HepG2 (cell line): ENCODE measurements at regions not wholly inside any gene's neighbourhood (a gene's known extent, or its start where the extent isn't known, plus 50 kb on each side); places are given as distances from the start of the nearest gene placed in this dataset.

Source experiments
- ATAC-seq: fragments of 200-7000 bp; cut with Tn5 transposase; 3 replicates; pipeline ENCODE4 v1.9.1; 2020; ENCODE audit warnings: mild to moderate bottlenecking, moderate library complexity
- BruUV-seq: library from RNA; stranded (reverse); fragments of 400-500 nt; replicated peaks from 2 replicates; lab custom pipeline; 2021; lab: Mats Ljungman, UMichigan
- CTCF ChIA-PET: fragments of 300-600 bp; formaldehyde crosslinking; extraction: SDS; loops from one replicate; lab custom pipeline; 2021; ENCODE audit warnings: low total read pairs, inconsistent platforms, low intra/inter-chr PET ratio; lab: Yijun Ruan, JAX
- POLR2A ChIA-PET: fragments of 350-600 bp; sonication (Branson Sonifier 250); formaldehyde crosslinking; loops from one replicate; lab custom pipeline; 2020; ENCODE audit warnings: antibody characterized with exemption, inconsistent platforms; lab: Yijun Ruan, JAX
- DNase-seq: peaks from one replicate; pipeline ENCODE4 v3.0.0-alpha.2; 2015; ENCODE audit warnings: low spot score
- FAIRE-seq: peaks from 3 replicates; lab custom pipeline; 2011; peaks lifted over from hg19 to GRCh38; lab: Jason Lieb, UNC
- H2AFZ ChIP-seq: one replicate; pipeline ENCODE4 v1.6.1; 2011; ENCODE audit warnings: low read length, inconsistent platforms
- H3K27ac ChIP-seq: fragments of 300-600 bp; 3 replicates; pipeline ENCODE4 v1.8.0; 2011; ENCODE audit warnings: mixed run types, mild to moderate bottlenecking, mixed read lengths, low read length, inconsistent platforms; ENCODE audit not compliant: insufficient read depth; ENCODE audit errors: extremely low read length
- H3K27me3 ChIP-seq, 2 experiments: fragments of 200-600 bp in 1 of 2; 2 replicates in 1 of 2; 3 replicates in 1 of 2; pipeline versions ENCODE4 v1.6.0 to v1.8.0; 2011; ENCODE audit warnings: low read length in 2 of 2, mild to moderate bottlenecking in 2 of 2, moderate library complexity in 2 of 2, inconsistent platforms in 1 of 2; ENCODE audit not compliant: insufficient read depth in 2 of 2, control insufficient read depth in 1 of 2
- H3K36me3 ChIP-seq, 2 experiments: fragments of 200-600 bp in 1 of 2; replicated peaks in 1 of 2; 2 replicates in 1 of 2; 3 replicates in 1 of 2; pipeline versions ENCODE4 v1.5.1 to v1.8.0; 2011; ENCODE audit warnings: low read length in 2 of 2, inconsistent platforms in 1 of 2; ENCODE audit not compliant: insufficient read depth in 2 of 2, control insufficient read depth in 1 of 2
- H3K4me1 ChIP-seq: 2 replicates; pipeline ENCODE4 v1.5.1; 2012; ENCODE audit warnings: low read length, inconsistent platforms; ENCODE audit not compliant: insufficient read depth
- H3K4me2 ChIP-seq: 2 replicates; pipeline ENCODE4 v1.6.0; 2011; ENCODE audit warnings: low read depth, low read length, inconsistent platforms
- H3K4me3 ChIP-seq, 3 experiments: fragments of 200-600 bp in 1 of 3; sonication (generic), shearing (Covaris generic) in 1 of 3; replicated peaks in 1 of 3; 2 replicates each; pipeline ENCODE4 v1.5.1; 2011 to 2016; ENCODE audit warnings: low read length in 3 of 3, inconsistent platforms in 2 of 3, low read depth in 2 of 3, mild to moderate bottlenecking in 2 of 3, control low read depth in 1 of 3, mixed read lengths in 1 of 3; ENCODE audit not compliant: insufficient read depth in 1 of 3
- H3K79me2 ChIP-seq: one replicate; pipeline ENCODE4 v1.6.1; 2011; ENCODE audit warnings: low read length, inconsistent platforms; ENCODE audit not compliant: insufficient read depth
- H3K9ac ChIP-seq: 2 replicates; pipeline ENCODE4 v1.6.0; 2011; ENCODE audit warnings: mild to moderate bottlenecking, low read depth, low read length, inconsistent platforms; ENCODE audit not compliant: insufficient read depth
- H3K9me3 ChIP-seq: 2 replicates; pipeline ENCODE4 v1.5.1; 2012; ENCODE audit warnings: mild to moderate bottlenecking, low read length
- H4K20me1 ChIP-seq: 2 replicates; pipeline ENCODE4 v1.6.0; 2011; ENCODE audit warnings: inconsistent platforms, mild to moderate bottlenecking, low read length, moderate library complexity; ENCODE audit not compliant: insufficient read depth
- CENPX ChIP-seq: sonication (generic); formaldehyde crosslinking; IDR thresholded peaks from 2 replicates; pipeline ENCODE4 v1.9.0; 2021; ENCODE audit warnings: mild to moderate bottlenecking, missing genetic modification reagents, moderate library complexity
- JUND ChIP-seq: sonication (generic); formaldehyde crosslinking; IDR thresholded peaks from 2 replicates; pipeline ENCODE4 v1.8.0; 2022; ENCODE audit warnings: mild to moderate bottlenecking, missing genetic modification reagents
- NCOA2 ChIP-seq: sonication (generic); formaldehyde crosslinking; IDR thresholded peaks from 2 replicates; pipeline ENCODE4 v1.8.0; 2022; ENCODE audit warnings: inconsistent platforms
- PBX3 ChIP-seq: sonication (generic); formaldehyde crosslinking; IDR thresholded peaks from 2 replicates; pipeline ENCODE4 v1.8.1; 2023; ENCODE audit warnings: missing genetic modification reagents, inconsistent platforms, borderline replicate concordance
- RAD21 ChIP-seq: fragments of 450-650 bp; formaldehyde crosslinking; IDR thresholded peaks from 2 replicates; pipeline ENCODE4 v1.5.0; 2020; ENCODE audit warnings: mild to moderate bottlenecking
- ZBTB3 ChIP-seq: sonication (generic); formaldehyde crosslinking; IDR thresholded peaks from 2 replicates; pipeline ENCODE4 v1.4.0; 2020; ENCODE audit warnings: low read depth, mild to moderate bottlenecking, moderate library complexity, missing genetic modification reagents, borderline replicate concordance
- ZNF225 ChIP-seq: sonication (generic); formaldehyde crosslinking; IDR thresholded peaks from 2 replicates; pipeline ENCODE4 v1.4.0; 2020; ENCODE audit warnings: mild to moderate bottlenecking, missing genetic modification reagents
- ZNF687 ChIP-seq: sonication (generic); formaldehyde crosslinking; IDR thresholded peaks from 2 replicates; pipeline ENCODE4 v1.5.1; 2020; ENCODE audit warnings: mild to moderate bottlenecking, missing genetic modification reagents, moderate library complexity
- ZNF704 ChIP-seq: sonication (generic); formaldehyde crosslinking; IDR thresholded peaks from 2 replicates; pipeline ENCODE4 v1.8.1; 2023; ENCODE audit warnings: mild to moderate bottlenecking, inconsistent platforms, moderate library complexity, missing genetic modification reagents, borderline replicate concordance
- ZNF891 ChIP-seq: sonication (generic); formaldehyde crosslinking; IDR thresholded peaks from 2 replicates; pipeline ENCODE4 v1.5.0; 2020; ENCODE audit warnings: mild to moderate bottlenecking, missing genetic modification reagents
- WGBS: methylation state at CpG from one replicate; pipeline ENCODE4 v1.1.6; 2017; ENCODE audit warnings: low lambda C conversion rate; 5-methylcytosine and 5-hydroxymethylcytosine counted together
- in situ Hi-C: cut with HindIII; loops from 2 replicates; pipeline ENCODE4 v1.10.0; 2017; ENCODE audit warnings: low pct_unique_long_range_greater_than_20kb; ENCODE audit not compliant: extremely low pct_ligation_motif_present
- intact Hi-C: fragments of 100-400 bp; cut with micrococcal nuclease; formaldehyde crosslinking; loops from one replicate; pipeline ENCODE4 v1.10.0; 2022; ENCODE audit not compliant: unreplicated experiment

DNA sequence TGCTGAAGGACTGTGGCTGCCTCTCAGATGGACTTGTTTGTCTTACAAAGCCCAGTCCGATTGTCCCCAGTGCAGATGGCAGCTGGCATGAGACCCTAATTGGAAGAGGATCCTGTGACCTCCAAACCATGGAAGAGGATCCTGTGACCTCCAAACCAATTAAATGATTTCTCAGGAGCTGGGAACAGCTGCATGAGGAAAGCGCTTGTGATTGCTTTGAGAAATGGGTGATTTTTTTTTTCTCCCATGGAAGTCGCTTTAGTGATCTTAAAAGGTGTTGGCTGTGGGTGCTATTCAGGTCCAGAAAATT, 68.4 kb upstream of the LARS2 start (continued):
- TF ChIP-seq ZNF687 (CRISPR knock-in tag), result no peak
- no peak for TF ChIP-seq ZNF225 (CRISPR knock-in tag)
- no peak for TF ChIP-seq RAD21
- TF ChIP-seq ZNF891, result no peak
- TF ChIP-seq PBX3, result no peak
- no peak for TF ChIP-seq ZNF704 (CRISPR knock-in tag)
- TF ChIP-seq NCOA2, result no peak

- H3K27ac ChIP-seq, result no peak overlapping the region
- H3K4me3 ChIP-seq, result no peak overlapping the region
- intact Hi-C loops (no loop called here), in situ Hi-C loops (no loop called here)
- no peaks in the 10 kb centered on the region for H3K4me1 ChIP-seq
- H2AFZ ChIP-seq, result no peak overlapping the region
- FAIRE-seq (no peak), DNase-seq (no peak), ATAC-seq (no peak)
- H4K20me1 ChIP-seq, result no peaks in the 10 kb centered on the region
- POLR2A ChIA-PET, result no interaction called here
- no peaks in the 10 kb centered on the region for H3K9me3 ChIP-seq
- BruUV-seq, result no TSS peak
- no peaks in the 10 kb centered on the region for H3K79me2 ChIP-seq
- CTCF ChIA-PET, result no interaction called here
- WGBS, result 7% methylated on average over 5 of the region's 5 CpGs
- TF ChIP-seq JUND, result no peak
- TF ChIP-seq ZBTB3 (CRISPR knock-in tag), result no peak
- no peak for TF ChIP-seq CENPX (CRISPR knock-in tag)
- TF ChIP-seq, all 625 proteins: peak for 0
- Histone ChIP-seq H3K36me3 (no peaks in the 10 kb centered on the region), H3K9ac (no peak overlapping the region), H3K27me3 (peaks cover 3 to 35% of the 10 kb centered on the region in 2 experiments), H3K4me2 (no peak overlapping the region)
Measured at GRCh38 chr3:45320986-45321385, 67.4 kb upstream of the LARS2 start.
